Endothelial cell of umbilical vein (primary cell): ENCODE measurements at regions not wholly inside any gene's neighbourhood (a gene's known extent, or its start where the extent isn't known, plus 50 kb on each side); places are given as distances from the start of the nearest gene placed in this dataset.

ENCODE experiments used
- BruUV-seq: library from RNA; stranded (reverse); fragments of 400-500 nt; replicated peaks from 2 replicates; lab custom pipeline; 2021; lab: Mats Ljungman, UMichigan
- CTCF ChIA-PET: fragments of 300-600, 350-600 bp; sonication (Branson Sonifier 250); formaldehyde crosslinking; loops from one replicate; lab custom pipeline; 2021; ENCODE audit warnings: antibody characterized with exemption, inconsistent platforms; lab: Charles Lee
- POLR2A ChIA-PET: fragments of 300-600, 350-600 bp; sonication (Branson Sonifier 250); formaldehyde crosslinking; loops from one replicate; lab custom pipeline; 2021; ENCODE audit warnings: antibody characterized with exemption, inconsistent platforms; lab: Charles Lee
- DNase-seq: peaks from one replicate; pipeline ENCODE4 v3.0.0-alpha.2; 2011; ENCODE audit warnings: low read depth, low spot score
- FAIRE-seq: peaks from 2 replicates; lab custom pipeline; 2011; peaks lifted over from hg19 to GRCh38; lab: Jason Lieb, UNC
- H2AFZ ChIP-seq: 2 replicates; pipeline ENCODE4 v1.6.0; 2012; ENCODE audit warnings: low read depth, low read length, control low read depth, inconsistent platforms
- H3K27ac ChIP-seq: 2 replicates; pipeline ENCODE4 v1.5.1; 2011; ENCODE audit warnings: low read depth, mild to moderate bottlenecking, control low read depth, low read length, moderate library complexity; ENCODE audit not compliant: insufficient read depth
- H3K27me3 ChIP-seq, 2 experiments: 2 replicates each; pipeline versions ENCODE4 v1.6.0 to v1.6.1; 2011; ENCODE audit warnings: low read length in 2 of 2, mixed read lengths in 1 of 2; ENCODE audit not compliant: control insufficient read depth in 2 of 2, insufficient read depth in 2 of 2
- H3K36me3 ChIP-seq, 2 experiments: 2 replicates in 1 of 2; 3 replicates in 1 of 2; pipeline ENCODE4 v1.5.1; 2011; ENCODE audit warnings: low read length in 2 of 2, mild to moderate bottlenecking in 1 of 2, moderate library complexity in 1 of 2; ENCODE audit not compliant: control insufficient read depth in 2 of 2, insufficient read depth in 2 of 2; ENCODE audit errors: extremely low read depth in 1 of 2
- H3K4me1 ChIP-seq: 3 replicates; pipeline ENCODE4 v1.5.1; 2011; ENCODE audit warnings: mild to moderate bottlenecking, low read length; ENCODE audit not compliant: control insufficient read depth, insufficient read depth; ENCODE audit errors: extremely low read depth
- H3K4me2 ChIP-seq: 2 replicates; pipeline ENCODE4 v1.6.1; 2011; ENCODE audit warnings: low read length, control low read depth, mixed read lengths; ENCODE audit not compliant: insufficient read depth
- H3K4me3 ChIP-seq, 3 experiments: fragments of 200-600 bp in 1 of 3; sonication (generic), shearing (Covaris generic) in 1 of 3; replicated peaks in 1 of 3; 2 replicates each; pipeline ENCODE4 v1.5.1; 2011 to 2016; ENCODE audit warnings: control low read depth in 3 of 3, low read length in 3 of 3, mild to moderate bottlenecking in 2 of 3, inconsistent platforms in 1 of 3, low read depth in 1 of 3, moderate library complexity in 1 of 3; ENCODE audit not compliant: insufficient read depth in 1 of 3
- H3K79me2 ChIP-seq: 2 replicates; pipeline ENCODE4 v1.6.0; 2012; ENCODE audit warnings: low read length, inconsistent platforms; ENCODE audit not compliant: control insufficient read depth, insufficient read depth
- H3K9ac ChIP-seq: replicated peaks from 2 replicates; pipeline ENCODE3; 2011; ENCODE audit warnings: low read length, control low read depth; ENCODE audit not compliant: insufficient read depth; ENCODE audit errors: extremely low read depth
- H3K9me1 ChIP-seq: replicated peaks from 3 replicates; pipeline ENCODE4 v1.6.0; 2011; ENCODE audit warnings: mild to moderate bottlenecking, low read length; ENCODE audit not compliant: control insufficient read depth, insufficient read depth; ENCODE audit errors: extremely low read depth
- H3K9me3 ChIP-seq: replicated peaks from 2 replicates; pipeline ENCODE4 v1.5.1; 2012; ENCODE audit warnings: low read length, inconsistent platforms; ENCODE audit not compliant: control insufficient read depth, insufficient read depth
- H4K20me1 ChIP-seq: replicated peaks from 2 replicates; pipeline ENCODE3; 2011; ENCODE audit warnings: mild to moderate bottlenecking, low read length; ENCODE audit not compliant: control insufficient read depth, insufficient read depth; ENCODE audit errors: extremely low read depth
- CTCF ChIP-seq, 2 donors: IDR thresholded peaks; 1 replicate in 1 of 2; 2 replicates in 1 of 2; pipeline ENCODE4 v1.5.1; 2011; ENCODE audit warnings: low read length in 2 of 2, mild to moderate bottlenecking in 2 of 2, moderate library complexity in 2 of 2, control low read depth in 1 of 2, inconsistent platforms in 1 of 2, low read depth in 1 of 2; ENCODE audit not compliant: insufficient read depth in 1 of 2; ENCODE audit errors: extremely low read depth in 1 of 2
- EZH2 ChIP-seq: IDR thresholded peaks from 2 replicates; pipeline ENCODE4 v1.6.1; 2012; ENCODE audit warnings: borderline replicate concordance, low read depth, mild to moderate bottlenecking, moderate library complexity, low read length, inconsistent platforms; ENCODE audit not compliant: severe bottlenecking
- FOS ChIP-seq: IDR thresholded peaks from 2 replicates; pipeline ENCODE4 v1.6.1; 2011; ENCODE audit warnings: mild to moderate bottlenecking, low read length, moderate library complexity, borderline replicate concordance; ENCODE audit not compliant: insufficient read depth
- GATA2 ChIP-seq: IDR thresholded peaks from 2 replicates; pipeline ENCODE4 v1.7.0; 2011; ENCODE audit warnings: low read depth, mild to moderate bottlenecking, moderate library complexity, mixed read lengths, low read length; ENCODE audit not compliant: insufficient read length, insufficient read depth
- JUN ChIP-seq: IDR thresholded peaks from 2 replicates; pipeline ENCODE4 v1.6.1; 2011; ENCODE audit warnings: borderline replicate concordance, low read depth; ENCODE audit not compliant: insufficient read length, insufficient read depth
- MAX ChIP-seq: IDR thresholded peaks from 2 replicates; pipeline ENCODE4 v1.6.1; 2011; ENCODE audit not compliant: insufficient read depth, insufficient read length
- MYC ChIP-seq: IDR thresholded peaks from one replicate; pipeline ENCODE4 v1.6.1; 2011; ENCODE audit warnings: mild to moderate bottlenecking, low read depth, low read length
- POLR2A ChIP-seq: IDR thresholded peaks from 2 replicates; pipeline ENCODE4 v1.6.1; 2012; ENCODE audit warnings: low read depth, mild to moderate bottlenecking, control low read depth, low read length
- POLR2AphosphoS5 ChIP-seq: IDR thresholded peaks from 2 replicates; pipeline ENCODE4 v1.6.1; 2012; ENCODE audit warnings: low read depth, mild to moderate bottlenecking, control low read depth, low read length, moderate library complexity; ENCODE audit not compliant: insufficient read depth
- dilution Hi-C: fragments of 300-500 bp; cut with MboI; formaldehyde crosslinking; loops from one replicate; pipeline ENCODE4 v1.15.0; 2019; ENCODE audit warnings: low sequenced_read_pairs; ENCODE audit not compliant: extremely low pct_ligation_motif_present
- intact Hi-C: fragments of 100-400 bp; cut with micrococcal nuclease; formaldehyde crosslinking; loops from one replicate; pipeline ENCODE4 v1.10.0; 2022

GRCh38 chr10:33501161-33501560 lies 166.7 kb upstream of the NRP1 start:
- FAIRE-seq (no peak), DNase-seq (no peak)
- BruUV-seq: no TSS peak
- H3K4me3 ChIP-seq: no peak overlapping the region
- no peaks in the 10 kb centered on the region for H3K9me1 ChIP-seq
- ChIA-PET POLR2A (no interaction called here), CTCF (interaction anchor here (0.6 kb wide), 1 partner anchor 340 kb away, joined by 4 read pairs; no protein-coding TSS in a partner anchor)
- H4K20me1 ChIP-seq: no peaks in the 10 kb centered on the region
- no peak overlapping the region for H3K9ac ChIP-seq
- no peak overlapping the region for H3K27ac ChIP-seq
- no peak overlapping the region for H3K4me2 ChIP-seq
- dilution Hi-C loops: no loop called here
- intact Hi-C loops: loop anchor here (10.0 kb wide), 1 partner anchor 1024 kb away; no protein-coding TSS in a partner anchor
- no peaks in the 10 kb centered on the region for H3K36me3 ChIP-seq
- H2AFZ ChIP-seq: no peak overlapping the region
- no peaks in the 10 kb centered on the region for H3K79me2 ChIP-seq
- no peaks in the 10 kb centered on the region for H3K9me3 ChIP-seq
- H3K4me1 ChIP-seq: no peaks in the 10 kb centered on the region
- peaks cover 9 to 17% of the 10 kb centered on the region in 2 experiments for H3K27me3 ChIP-seq
- no peak for TF ChIP-seq FOS
- no peak for TF ChIP-seq POLR2AphosphoS5
- TF ChIP-seq GATA2: no peak
- no peak for TF ChIP-seq CTCF (IDR thresholded peaks at IDR 0.05; ENCODE audit: extremely low read depth in 1 of 2, insufficient read depth in 1 of 2, low read depth in 1 of 2, low read length in 2 of 2)
- no peak for TF ChIP-seq MYC
- no peak for TF ChIP-seq JUN
- TF ChIP-seq MAX: no peak
- no peak for TF ChIP-seq EZH2
- no peak for TF ChIP-seq POLR2A
